Liver (tissue), 8 donors: ENCODE measurements at regions not wholly inside any gene's neighbourhood (a gene's known extent, or its start where the extent isn't known, plus 50 kb on each side); places are given as distances from the start of the nearest gene placed in this dataset.

Experiments
- DNase-seq: peaks from one replicate; pipeline ENCODE4 v3.0.0-alpha.2; 2017; ENCODE audit warnings: low spot score
- H3K27ac ChIP-seq, 2 donors: one replicate each; pipeline ENCODE4 v1.7.0; 2013; ENCODE audit warnings: inconsistent platforms in 2 of 2, low read length in 2 of 2, control low read depth in 1 of 2, low read depth in 1 of 2, mild to moderate bottlenecking in 1 of 2
- H3K27me3 ChIP-seq, 4 donors: one replicate each; pipeline versions ENCODE4 v1.6.1 to v1.7.0; 2013; ENCODE audit warnings: low read length in 3 of 4, inconsistent platforms in 1 of 4, mild to moderate bottlenecking in 1 of 4, moderate library complexity in 1 of 4; ENCODE audit not compliant: control insufficient read depth in 4 of 4, insufficient read depth in 4 of 4
- H3K36me3 ChIP-seq, 4 donors: one replicate each; pipeline versions ENCODE4 v1.6.1 to v1.7.0; 2013; ENCODE audit warnings: low read length in 3 of 4, mild to moderate bottlenecking in 3 of 4, low read depth in 1 of 4, moderate library complexity in 1 of 4; ENCODE audit not compliant: control insufficient read depth in 4 of 4, insufficient read depth in 3 of 4
- H3K4me1 ChIP-seq, 4 donors: one replicate each; pipeline versions ENCODE4 v1.6.1 to v1.7.0; 2013; ENCODE audit warnings: low read length in 3 of 4, mild to moderate bottlenecking in 3 of 4, moderate library complexity in 1 of 4; ENCODE audit not compliant: control insufficient read depth in 4 of 4, insufficient read depth in 4 of 4
- H3K4me3 ChIP-seq, 3 donors: one replicate each; pipeline versions ENCODE4 v1.6.1 to v1.7.0; 2013; ENCODE audit warnings: low read length in 3 of 3, control low read depth in 1 of 3, low read depth in 1 of 3, mild to moderate bottlenecking in 1 of 3
- H3K9ac ChIP-seq, 2 donors: one replicate each; pipeline ENCODE4 v1.7.0; 2013; ENCODE audit warnings: low read length in 2 of 2, mild to moderate bottlenecking in 2 of 2, moderate library complexity in 2 of 2, control low read depth in 1 of 2, low read depth in 1 of 2
- H3K9me3 ChIP-seq, 4 donors: one replicate each; pipeline versions ENCODE4 v1.6.1 to v1.7.0; 2013; ENCODE audit warnings: low read length in 3 of 4; ENCODE audit not compliant: control insufficient read depth in 4 of 4
- CTCF ChIP-seq: fragments of 150-350 bp; IDR thresholded peaks from 2 replicates; pipeline ENCODE4 v1.5.1; 2017; ENCODE audit warnings: improper control_type of control experiment, low read depth, low read length; ENCODE audit not compliant: missing input control
- EGR1 ChIP-seq, 2 donors: IDR thresholded peaks; 2 replicates each; pipeline ENCODE4 v1.6.1; 2016 to 2018; ENCODE audit warnings: antibody characterized with exemption in 2 of 2, low read depth in 2 of 2
- FOXA1 ChIP-seq: IDR thresholded peaks from 2 replicates; pipeline ENCODE4 v1.6.1; 2016; ENCODE audit warnings: antibody characterized with exemption
- FOXA2 ChIP-seq: IDR thresholded peaks from 2 replicates; pipeline ENCODE4 v1.6.1; 2016; ENCODE audit warnings: antibody characterized with exemption
- GABPA ChIP-seq, 2 donors: IDR thresholded peaks in 1 of 2; conservative IDR thresholded peaks in 1 of 2; 2 replicates each; pipeline ENCODE4 v1.6.1; 2016; ENCODE audit warnings: antibody characterized with exemption in 2 of 2, mild to moderate bottlenecking in 1 of 2, moderate library complexity in 1 of 2
- HNF4A ChIP-seq, 2 donors: conservative IDR thresholded peaks; 2 replicates each; pipeline ENCODE4 v1.6.1; 2016; ENCODE audit warnings: antibody characterized with exemption in 2 of 2, mild to moderate bottlenecking in 2 of 2
- HNF4G ChIP-seq: IDR thresholded peaks from 2 replicates; pipeline ENCODE4 v1.6.1; 2016; ENCODE audit warnings: antibody characterized with exemption
- JUND ChIP-seq, 2 donors: IDR thresholded peaks; 2 replicates each; pipeline ENCODE4 v1.6.1; 2016; ENCODE audit warnings: antibody characterized with exemption in 2 of 2
- NR2F2 ChIP-seq: IDR thresholded peaks from 2 replicates; pipeline ENCODE4 v1.6.1; 2016; ENCODE audit warnings: antibody characterized with exemption
- RAD21 ChIP-seq, 2 donors: IDR thresholded peaks; 2 replicates each; pipeline ENCODE4 v1.6.1; 2016; ENCODE audit warnings: antibody characterized with exemption in 2 of 2, mild to moderate bottlenecking in 2 of 2
- REST ChIP-seq: IDR thresholded peaks from 2 replicates; pipeline ENCODE4 v1.6.1; 2016; ENCODE audit warnings: antibody characterized with exemption, mild to moderate bottlenecking
- RXRA ChIP-seq, 2 donors: IDR thresholded peaks; 2 replicates each; pipeline ENCODE4 v1.6.1; 2017 to 2018; ENCODE audit warnings: antibody characterized with exemption in 2 of 2, mild to moderate bottlenecking in 1 of 2
- SP1 ChIP-seq: IDR thresholded peaks from 2 replicates; pipeline ENCODE4 v1.6.1; 2018; ENCODE audit warnings: antibody characterized with exemption, mild to moderate bottlenecking
- TAF1 ChIP-seq: conservative IDR thresholded peaks from 2 replicates; pipeline ENCODE4 v1.6.1; 2016; ENCODE audit warnings: antibody characterized with exemption, mild to moderate bottlenecking
- YY1 ChIP-seq: IDR thresholded peaks from 2 replicates; pipeline ENCODE4 v1.6.1; 2016; ENCODE audit warnings: antibody characterized with exemption, mild to moderate bottlenecking
- WGBS: extraction: QIAGEN DNeasy Blood & Tissue Kit; methylation state at CpG from one replicate; pipeline ENCODE4 v1.1.7; 2013; 5-methylcytosine and 5-hydroxymethylcytosine counted together
- TF ChIP-seq, protein P1 (sequence below): IDR thresholded peaks from 2 replicates; pipeline ENCODE4 v1.6.1; 2016; ENCODE audit warnings: antibody characterized with exemption
- TF ChIP-seq, protein P2 (sequence below): IDR thresholded peaks from 2 replicates; pipeline ENCODE4 v1.6.1; 2016; ENCODE audit warnings: antibody characterized with exemption
- donor health status: healthy.
- donor health status: healthy.
- donor health status: healthy.
- donor health status: healthy.
- donor health status: healthy.

GRCh38 chr3:72694398-72694797 is 153.8 kb downstream of the SHQ1 start:
- TF ChIP-seq TAF1, result no peak
- Histone ChIP-seq H3K4me1 (no peaks in the 10 kb centered on the region), H3K27ac (no peak overlapping the region), H3K36me3 (no peaks in the 10 kb centered on the region), H3K9me3 (no peaks in the 10 kb centered on the region), H3K9ac (no peak overlapping the region), H3K27me3 (no peaks in the 10 kb centered on the region), H3K4me3 (no peak overlapping the region)
- no peak for DNase-seq
- WGBS, result 74% methylated on average over 6 of the region's 6 CpGs

GRCh38 chr3:72692990-72693389 is 155.3 kb downstream of the SHQ1 start:
- Histone ChIP-seq H3K9ac (no peak overlapping the region), H3K9me3 (no peaks in the 10 kb centered on the region), H3K27me3 (no peaks in the 10 kb centered on the region), H3K4me1 (no peaks in the 10 kb centered on the region), H3K36me3 (no peaks in the 10 kb centered on the region), H3K27ac (no peak overlapping the region), H3K4me3 (no peak overlapping the region)
- TF ChIP-seq SP1 (no peak), CTCF (no peak), REST (no peak), GABPA (IDR thresholded peaks at IDR 0.05 in 1 of 2, conservative IDR thresholded peaks at IDR 0.05 in 1 of 2) (no peak), HNF4A (conservative IDR thresholded peaks at IDR 0.05) (no peak), NR2F2 (no peak), YY1 (no peak), FOXA2 (no peak), TAF1 (no peak), HNF4G (no peak), JUND (IDR thresholded peaks at IDR 0.05) (no peak), RXRA (IDR thresholded peaks at IDR 0.05) (no peak), RAD21 (IDR thresholded peaks at IDR 0.05) (no peak), FOXA1 (no peak), EGR1 (IDR thresholded peaks at IDR 0.05; ENCODE audit: low read depth in 2 of 2) (no peak)
- TF ChIP-seq, protein P1, sequence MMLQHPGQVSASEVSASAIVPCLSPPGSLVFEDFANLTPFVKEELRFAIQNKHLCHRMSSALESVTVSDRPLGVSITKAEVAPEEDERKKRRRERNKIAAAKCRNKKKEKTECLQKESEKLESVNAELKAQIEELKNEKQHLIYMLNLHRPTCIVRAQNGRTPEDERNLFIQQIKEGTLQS, result no peak
- TF ChIP-seq, protein P2, sequence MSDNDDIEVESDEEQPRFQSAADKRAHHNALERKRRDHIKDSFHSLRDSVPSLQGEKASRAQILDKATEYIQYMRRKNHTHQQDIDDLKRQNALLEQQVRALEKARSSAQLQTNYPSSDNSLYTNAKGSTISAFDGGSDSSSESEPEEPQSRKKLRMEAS, result no peak
- 79% methylated on average over 9 of the region's 9 CpGs for WGBS
- no peak for DNase-seq
